Activated CD4-positive, alpha-beta T cell treated with anti-CD3 and anti-CD28 coated beads, Interleukin-2, amount 10 ng/mL, durations not matched to agents 24 days and 14 days (primary cell): ENCODE measurements at regions not wholly inside any gene's neighbourhood (a gene's known extent, or its start where the extent isn't known, plus 50 kb on each side); places are given as distances from the start of the nearest gene placed in this dataset.

Experiments
- DNase-seq: peaks from one replicate; pipeline ENCODE4 v3.0.0; 2022
- H3K27ac Mint-ChIP-seq: one replicate; pipeline ENCODE4 v1.8.0; 2022; ENCODE audit warnings: mild to moderate bottlenecking, mixed read lengths
- H3K27me3 Mint-ChIP-seq: one replicate; pipeline ENCODE4 v1.8.0; 2022; ENCODE audit warnings: mixed read lengths
- H3K36me3 Mint-ChIP-seq: one replicate; pipeline ENCODE4 v1.8.0; 2022; ENCODE audit warnings: low read depth, mild to moderate bottlenecking, mixed read lengths
- H3K4me1 Mint-ChIP-seq: one replicate; pipeline ENCODE4 v1.8.0; 2021; ENCODE audit warnings: mixed read lengths
- H3K4me3 Mint-ChIP-seq: one replicate; pipeline ENCODE4 v1.8.0; 2022; ENCODE audit warnings: mild to moderate bottlenecking, moderate library complexity, mixed read lengths
- H3K9me3 Mint-ChIP-seq: one replicate; pipeline ENCODE4 v1.8.0; 2021; ENCODE audit warnings: mixed read lengths
- intact Hi-C: fragments of 100-400 bp; cut with micrococcal nuclease; formaldehyde crosslinking; loops from one replicate; pipeline ENCODE4 v1.15.1; 2023

- Mint-ChIP-seq H3K27me3 (peaks cover 6% of the 10 kb centered on the region), H3K4me1 (peaks cover 12% of the 10 kb centered on the region), H3K27ac (no peak overlapping the region), H3K9me3 (no peaks in the 10 kb centered on the region), H3K36me3 (no peaks in the 10 kb centered on the region), H3K4me3 (no peak overlapping the region)
- intact Hi-C loops, result loop anchor here (1.0 to 10.0 kb wide), 8 partner anchors 76 to 890 kb away; partner anchors contain the start of gene SMAD3
- peak; percentile 92 for DNase-seq
These were observed 118.7 kb upstream of the SMAD3 start for GRCh38 chr15:66946578-66947164.

DNA sequence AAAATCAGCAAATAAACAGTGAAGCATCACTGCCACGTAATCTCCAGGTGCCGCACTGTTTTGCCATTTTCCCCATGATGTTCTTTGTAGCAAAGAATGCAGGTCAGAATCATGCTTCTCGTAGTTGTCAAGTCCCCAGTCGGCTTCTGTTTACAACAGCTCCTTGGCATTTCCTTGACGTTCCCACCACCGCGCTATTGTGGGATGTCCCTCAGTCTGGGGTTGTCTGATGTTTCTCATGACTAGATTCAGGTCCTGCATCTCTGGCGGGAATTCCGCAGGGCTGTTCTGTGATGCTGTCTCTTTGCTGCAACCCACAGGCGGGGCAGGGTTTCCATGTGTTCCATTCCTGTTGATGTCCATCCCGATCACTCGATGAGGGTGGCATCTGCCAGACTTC is 117.9 kb upstream of the SMAD3 start:
- no peak for DNase-seq
- Mint-ChIP-seq H3K4me3 (no peak overlapping the region), H3K9me3 (no peaks in the 10 kb centered on the region), H3K27me3 (peaks cover 12% of the 10 kb centered on the region), H3K4me1 (peaks cover 13% of the 10 kb centered on the region), H3K36me3 (no peaks in the 10 kb centered on the region), H3K27ac (no peak overlapping the region)
- intact Hi-C loops, result loop anchor here (2.0 to 10.0 kb wide), 6 partner anchors 75 to 889 kb away; partner anchors contain the start of gene SMAD3

- Mint-ChIP-seq H3K9me3 (no peaks in the 10 kb centered on the region), H3K4me1 (peaks cover 13% of the 10 kb centered on the region)
- DNase-seq, result peak; percentile 66
These were observed 117.1 kb upstream of the SMAD3 start for GRCh38 chr15:66948294-66948693.

DNA sequence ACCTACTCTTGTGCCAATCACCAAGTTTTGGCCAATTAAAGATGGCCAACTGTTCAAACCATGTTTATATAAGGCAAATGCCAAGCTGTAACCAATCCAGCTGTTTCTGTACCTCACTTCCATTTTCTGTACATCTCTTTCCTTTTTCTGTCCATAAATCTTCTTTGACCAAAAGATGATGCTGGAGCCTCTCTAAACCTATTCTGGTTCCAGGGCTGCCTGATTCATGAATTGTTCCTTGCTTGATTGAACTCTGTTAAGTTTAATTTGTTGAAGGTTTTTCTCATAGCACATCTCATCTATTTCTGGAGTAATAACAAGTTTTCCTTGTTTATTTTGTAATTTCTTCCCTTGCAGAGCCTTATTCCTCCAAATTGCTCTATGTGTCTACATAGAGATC is 115.3 kb upstream of the SMAD3 start:
- no peak overlapping the region for H3K4me3 Mint-ChIP-seq
- no peaks in the 10 kb centered on the region for H3K9me3 Mint-ChIP-seq
- peaks cover 13% of the 10 kb centered on the region for H3K4me1 Mint-ChIP-seq
- intact Hi-C loops, result no loop called here
- H3K36me3 Mint-ChIP-seq, result no peaks in the 10 kb centered on the region
- peaks cover 14% of the 10 kb centered on the region for H3K27me3 Mint-ChIP-seq
- H3K27ac Mint-ChIP-seq, result no peak overlapping the region
- no peak for DNase-seq

More at GRCh38 chr15:66948294-66948693, 117.1 kb upstream of the SMAD3 start:
- Mint-ChIP-seq H3K27ac (no peak overlapping the region), H3K27me3 (peaks cover 14% of the 10 kb centered on the region), H3K4me3 (no peak overlapping the region), H3K36me3 (no peaks in the 10 kb centered on the region)
- intact Hi-C loops, result loop anchor here (5.0 to 10.0 kb wide), 5 partner anchors 74 to 294 kb away; partner anchors contain the start of gene SMAD3

DNA sequence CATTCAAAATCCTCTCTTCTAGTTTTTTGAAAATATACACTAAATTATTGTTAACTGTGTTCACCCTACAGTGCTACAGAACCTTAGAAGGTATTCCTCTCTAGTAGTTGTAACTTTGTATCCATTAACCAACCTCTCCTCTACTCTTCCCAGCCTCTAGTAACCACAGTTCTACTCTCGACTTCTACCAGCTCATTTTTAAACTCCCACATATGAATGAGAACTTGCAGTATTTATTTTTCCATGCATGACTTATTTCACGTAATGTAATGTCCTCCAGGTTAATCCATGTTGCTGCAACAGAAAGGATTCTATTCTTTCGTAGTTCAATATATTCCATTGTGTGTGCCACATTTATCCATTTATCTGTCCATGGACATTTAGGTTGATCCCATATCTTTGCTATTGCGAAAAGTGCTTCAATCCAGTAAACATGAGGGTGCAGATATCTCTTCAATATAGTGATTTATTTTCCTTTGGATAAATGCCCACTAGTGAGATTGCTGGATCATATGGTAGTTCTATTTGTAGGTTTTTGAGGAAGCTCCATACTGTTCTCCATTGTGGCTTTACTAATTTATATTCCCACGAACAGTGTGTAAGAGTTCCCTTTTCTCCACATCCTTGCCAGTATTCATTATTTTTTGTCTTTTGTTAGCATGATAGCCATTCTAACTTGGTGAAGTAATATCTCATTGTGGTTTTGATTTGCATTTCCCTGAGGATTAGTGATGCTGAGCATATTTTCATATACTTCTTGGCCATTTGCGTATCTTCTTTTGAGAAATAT is 113.7 kb upstream of the SMAD3 start:
- intact Hi-C loops, result no loop called here
- H3K4me3 Mint-ChIP-seq, result no peak overlapping the region
- peaks cover 22% of the 10 kb centered on the region for H3K4me1 Mint-ChIP-seq
- DNase-seq, result no peak
- H3K27ac Mint-ChIP-seq, result no peak overlapping the region
- H3K36me3 Mint-ChIP-seq, result no peaks in the 10 kb centered on the region
- no peaks in the 10 kb centered on the region for H3K9me3 Mint-ChIP-seq
- H3K27me3 Mint-ChIP-seq, result peaks cover 14% of the 10 kb centered on the region

- Mint-ChIP-seq H3K27me3 (peaks cover 14% of the 10 kb centered on the region), H3K27ac (no peak overlapping the region), H3K4me1 (peaks cover 20% of the 10 kb centered on the region), H3K4me3 (no peak overlapping the region), H3K36me3 (no peaks in the 10 kb centered on the region), H3K9me3 (no peaks in the 10 kb centered on the region)
- intact Hi-C loops, result no loop called here
- no peak for DNase-seq
These were observed 112.5 kb upstream of the SMAD3 start for GRCh38 chr15:66952756-66953522.

- DNase-seq, result no peak
- Mint-ChIP-seq H3K9me3 (no peaks in the 10 kb centered on the region), H3K27ac (no peak overlapping the region), H3K4me1 (peaks cover 16% of the 10 kb centered on the region), H3K4me3 (no peak overlapping the region), H3K27me3 (peaks cover 14% of the 10 kb centered on the region), H3K36me3 (no peaks in the 10 kb centered on the region)
- intact Hi-C loops, result no loop called here
These were observed 111.7 kb upstream of the SMAD3 start for GRCh38 chr15:66953523-66954229.

DNA sequence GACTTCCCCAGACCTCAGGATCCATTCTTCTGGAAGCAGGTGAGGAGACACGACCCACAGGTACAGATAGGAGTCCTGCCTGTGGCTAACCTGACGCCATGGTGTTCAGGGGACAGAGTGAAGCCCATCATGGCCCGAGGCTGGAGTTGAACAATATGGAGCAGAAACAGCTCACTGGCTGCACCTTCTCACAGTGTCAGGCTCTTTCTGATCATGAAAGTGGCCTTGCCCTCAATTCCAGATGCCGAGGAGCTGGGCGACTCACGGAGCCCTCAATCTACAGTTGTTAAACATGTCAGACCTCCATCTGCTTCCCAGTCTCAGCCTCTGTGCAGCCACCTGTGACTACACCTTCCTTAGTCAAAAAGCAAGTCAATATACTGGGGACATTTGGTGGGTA is 110.8 kb upstream of the SMAD3 start:
- no peak overlapping the region for H3K27ac Mint-ChIP-seq
- H3K27me3 Mint-ChIP-seq, result peaks cover 14% of the 10 kb centered on the region
- H3K9me3 Mint-ChIP-seq, result no peaks in the 10 kb centered on the region
- peaks cover 16% of the 10 kb centered on the region for H3K4me1 Mint-ChIP-seq
- H3K4me3 Mint-ChIP-seq, result no peak overlapping the region
- H3K36me3 Mint-ChIP-seq, result no peaks in the 10 kb centered on the region
- DNase-seq, result no peak
- intact Hi-C loops, result no loop called here

DNA sequence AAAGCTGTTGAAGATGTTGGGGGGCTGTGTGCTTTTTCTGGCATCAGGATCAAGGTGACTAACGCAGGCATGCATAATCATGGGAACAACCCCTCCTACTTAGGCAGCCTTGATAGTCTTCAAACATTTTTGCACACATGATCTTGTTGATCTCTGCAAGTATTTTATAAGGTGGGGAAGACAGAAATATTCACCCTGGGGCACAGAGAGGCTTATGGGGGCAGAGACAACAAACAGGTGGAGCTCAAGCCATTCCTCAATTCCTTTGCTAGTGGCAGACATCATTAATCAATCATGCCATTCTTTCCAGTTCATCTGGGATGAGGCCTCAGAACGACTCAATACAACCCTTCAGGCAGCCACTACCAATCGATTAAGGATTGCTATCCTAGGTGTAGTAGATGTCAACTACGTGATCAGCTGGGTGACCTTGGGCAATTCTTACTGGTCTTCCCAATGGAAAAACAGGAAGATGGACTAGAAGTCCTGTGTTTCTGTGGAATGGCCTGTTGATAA is 110.3 kb upstream of the SMAD3 start:
- Mint-ChIP-seq H3K4me3 (no peak overlapping the region), H3K27ac (no peak overlapping the region), H3K36me3 (no peaks in the 10 kb centered on the region), H3K4me1 (peaks cover 16% of the 10 kb centered on the region), H3K27me3 (peaks cover 15% of the 10 kb centered on the region), H3K9me3 (no peaks in the 10 kb centered on the region)
- intact Hi-C loops, result no loop called here
- no peak for DNase-seq

DNA sequence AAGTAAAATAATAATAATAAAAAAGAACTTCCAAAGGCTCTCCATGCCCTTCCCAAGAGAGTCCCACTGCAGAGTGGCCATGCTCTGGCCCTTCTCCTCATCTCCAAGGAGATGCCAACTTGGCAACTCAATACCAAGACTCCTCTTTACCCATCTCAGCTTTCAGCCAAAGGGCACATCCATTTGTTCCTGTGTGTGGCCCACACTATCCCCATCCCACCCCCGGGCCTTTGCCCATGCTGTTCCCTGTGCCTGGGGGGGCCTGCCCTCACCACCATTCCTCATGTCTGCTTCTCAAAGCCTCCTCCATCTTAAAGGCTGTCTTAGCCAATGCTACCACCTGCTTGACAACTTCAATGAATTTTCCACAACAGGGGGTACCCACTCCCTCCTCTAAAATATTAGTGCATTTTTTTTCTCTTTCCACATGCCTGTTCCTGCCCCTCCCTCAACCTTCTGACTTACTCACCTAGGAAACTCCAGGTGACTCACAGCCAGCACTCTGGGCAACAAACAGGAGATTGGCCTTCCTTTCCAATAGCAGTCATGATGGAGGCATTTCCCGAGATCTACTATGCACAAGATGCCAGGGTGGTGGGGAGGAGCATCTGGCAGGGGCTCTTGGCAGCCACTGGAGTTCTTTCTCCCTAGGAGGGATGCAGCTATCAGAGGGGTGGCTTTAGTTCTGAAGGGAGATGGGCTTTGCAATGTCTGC is 109.4 kb upstream of the SMAD3 start:
- DNase-seq, result no peak
- intact Hi-C loops, result no loop called here
- H3K4me1 Mint-ChIP-seq, result peaks cover 16% of the 10 kb centered on the region
- no peaks in the 10 kb centered on the region for H3K9me3 Mint-ChIP-seq
- no peak overlapping the region for H3K27ac Mint-ChIP-seq
- no peaks in the 10 kb centered on the region for H3K36me3 Mint-ChIP-seq
- H3K27me3 Mint-ChIP-seq, result peaks cover 14% of the 10 kb centered on the region
- H3K4me3 Mint-ChIP-seq, result no peak overlapping the region

- no peak for DNase-seq
- H3K27ac Mint-ChIP-seq, result no peak overlapping the region
- H3K27me3 Mint-ChIP-seq, result peaks cover 10% of the 10 kb centered on the region
- H3K4me1 Mint-ChIP-seq, result peaks cover 12% of the 10 kb centered on the region
- H3K9me3 Mint-ChIP-seq, result no peaks in the 10 kb centered on the region
- H3K36me3 Mint-ChIP-seq, result no peaks in the 10 kb centered on the region
- intact Hi-C loops, result no loop called here
- no peak overlapping the region for H3K4me3 Mint-ChIP-seq
These were observed 108.6 kb upstream of the SMAD3 start for GRCh38 chr15:66956672-66957430.

- H3K4me3 Mint-ChIP-seq, result no peak overlapping the region
- no peak for DNase-seq
These were observed 108.0 kb upstream of the SMAD3 start for GRCh38 chr15:66957431-66957720.

More at GRCh38 chr15:66957431-66957720, 108.0 kb upstream of the SMAD3 start:
- intact Hi-C loops, result no loop called here
- Mint-ChIP-seq H3K9me3 (no peaks in the 10 kb centered on the region), H3K4me1 (peaks cover 12% of the 10 kb centered on the region), H3K36me3 (no peaks in the 10 kb centered on the region), H3K27ac (no peak overlapping the region), H3K27me3 (peaks cover 6% of the 10 kb centered on the region)
